AG20443 (cell line): ENCODE measurements at regions not wholly inside any gene's neighbourhood (a gene's known extent, or its start where the extent isn't known, plus 50 kb on each side); places are given as distances from the start of the nearest gene placed in this dataset.
A peak's percentile ranks its signal among the peaks of the same experiment; 100 is the strongest.

ENCODE experiments used
- DNase-seq: peaks from one replicate; pipeline ENCODE4 v3.0.0; 2012; ENCODE audit warnings: low spot score, mixed read lengths

GRCh38 chr17:6940186-6940649 lies 55.6 kb upstream of the ALOX12 start:
- DNase-seq = peak; percentile 53

DNA sequence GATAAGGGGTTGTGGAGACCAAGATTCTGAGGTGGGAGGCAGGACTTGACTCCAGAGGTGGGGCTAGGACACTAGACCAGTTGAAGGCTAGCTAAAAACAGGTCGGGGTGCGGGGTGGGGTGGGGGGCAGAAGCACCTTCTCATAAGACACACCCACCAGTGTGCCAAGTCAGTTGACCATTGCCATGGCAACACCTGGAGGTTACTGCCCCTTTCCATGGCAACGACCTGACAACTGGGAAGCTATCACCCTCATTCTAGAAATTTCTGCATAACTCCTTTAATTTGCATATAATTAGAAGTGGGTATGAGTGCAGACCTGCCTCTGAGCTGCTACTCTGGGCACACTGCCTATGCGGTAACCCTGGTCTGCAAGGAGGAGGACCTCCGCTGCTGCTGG lies 53.9 kb upstream of the ALOX12 start:
- DNase-seq = no peak

DNA sequence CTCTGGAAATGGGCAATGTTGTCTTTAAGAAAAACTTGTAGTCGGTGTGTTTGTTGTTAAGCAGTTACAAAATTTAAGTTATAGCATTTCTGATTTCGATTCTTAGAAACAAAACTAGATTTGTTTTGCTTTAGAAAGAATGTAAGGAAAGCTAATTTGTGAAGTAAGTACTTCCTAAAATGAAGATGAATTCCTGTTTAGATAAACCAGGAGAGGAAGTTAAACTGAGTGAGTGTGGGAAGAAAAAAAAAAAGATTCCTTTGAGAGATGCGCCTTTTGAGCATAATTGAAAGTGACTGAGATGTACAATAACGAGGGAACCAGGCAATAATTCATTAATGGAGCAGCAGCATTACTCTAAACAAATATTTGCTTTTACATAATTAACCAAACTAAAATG lies 52.4 kb upstream of the ALOX12 start:
- DNase-seq = no peak
